Loucy (cell line): ENCODE measurements at regions not wholly inside any gene's neighbourhood (a gene's known extent, or its start where the extent isn't known, plus 50 kb on each side); places are given as distances from the start of the nearest gene placed in this dataset.
"Not testable (repeated sequence)": the region's sequence is repeated elsewhere in the genome, so short reads cannot be mapped to it uniquely, and the experiment has no call there.

Source experiments
- H2AFZ ChIP-seq: fragments of 200-600 bp; sonication (generic); 2 replicates; pipeline ENCODE4 v1.6.0; 2016; ENCODE audit warnings: antibody characterized with exemption, mild to moderate bottlenecking, low read length, moderate library complexity
- H3F3A ChIP-seq: fragments of 200-600 bp; 2 replicates; pipeline ENCODE4 v1.6.0; 2016; ENCODE audit warnings: antibody characterized with exemption, low read depth, mild to moderate bottlenecking
- H3K27me3 ChIP-seq: fragments of 200-600 bp; sonication (generic); 2 replicates; pipeline ENCODE4 v1.6.1; 2014; ENCODE audit warnings: low read length, mild to moderate bottlenecking; ENCODE audit not compliant: insufficient read depth, poor library complexity, severe bottlenecking
- H3K36me3 ChIP-seq: fragments of 200-600 bp; sonication (generic); 2 replicates; pipeline ENCODE4 v1.6.1; 2016; ENCODE audit warnings: low read length; ENCODE audit not compliant: insufficient read depth
- H3K4me1 ChIP-seq: fragments of 200-600 bp; sonication (generic); 2 replicates; pipeline ENCODE4 v1.5.1; 2014; ENCODE audit warnings: low read length, mild to moderate bottlenecking; ENCODE audit not compliant: insufficient read depth, poor library complexity, severe bottlenecking
- H3K4me2 ChIP-seq: fragments of 200-600 bp; sonication (generic); 2 replicates; pipeline ENCODE4 v1.6.0; 2014; ENCODE audit warnings: antibody characterized with exemption, low read length, low read depth, mild to moderate bottlenecking; ENCODE audit not compliant: poor library complexity, severe bottlenecking
- H3K4me3 ChIP-seq: fragments of 200-600 bp; sonication (generic); 2 replicates; pipeline ENCODE4 v1.5.1; 2014; ENCODE audit warnings: low read length, mild to moderate bottlenecking, mixed read lengths; ENCODE audit not compliant: poor library complexity, severe bottlenecking
- H3K79me2 ChIP-seq: fragments of 200-600 bp; sonication (generic); 2 replicates; pipeline ENCODE4 v1.6.1; 2014; ENCODE audit warnings: low read length; ENCODE audit not compliant: insufficient read depth
- H3K9ac ChIP-seq: fragments of 200-600 bp; sonication (generic); 2 replicates; pipeline ENCODE4 v1.6.0; 2014; ENCODE audit warnings: mild to moderate bottlenecking, low read depth, low read length, moderate library complexity; ENCODE audit not compliant: poor library complexity, severe bottlenecking
- H3K9me2 ChIP-seq: fragments of 200-600 bp; sonication (generic); replicated peaks from 2 replicates; pipeline ENCODE4 v1.6.1; 2016; ENCODE audit warnings: low read depth, low read length, mixed read lengths
- H3K9me3 ChIP-seq: fragments of 200-600 bp; sonication (generic); 2 replicates; pipeline ENCODE4 v1.6.1; 2014; ENCODE audit warnings: mild to moderate bottlenecking, antibody characterized with exemption, low read length, low read depth; ENCODE audit not compliant: insufficient read depth
- H4K20me1 ChIP-seq: fragments of 200-600 bp; sonication (generic); 2 replicates; pipeline ENCODE4 v1.6.0; 2014; ENCODE audit warnings: antibody characterized with exemption, low read length, mild to moderate bottlenecking; ENCODE audit not compliant: insufficient read depth, poor library complexity, severe bottlenecking
- EZH2phosphoT487 ChIP-seq: fragments of 200-600 bp; IDR thresholded peaks from 2 replicates; pipeline ENCODE4 v1.6.1; 2018; ENCODE audit warnings: antibody characterized with exemption, mild to moderate bottlenecking, moderate library complexity, borderline replicate concordance
- TF ChIP-seq, protein P1 (sequence below): fragments of 200-600 bp; sonication (generic); conservative IDR thresholded peaks from 2 replicates; pipeline ENCODE4 v1.5.1; 2014; ENCODE audit warnings: mild to moderate bottlenecking, antibody characterized with exemption, low read length

DNA sequence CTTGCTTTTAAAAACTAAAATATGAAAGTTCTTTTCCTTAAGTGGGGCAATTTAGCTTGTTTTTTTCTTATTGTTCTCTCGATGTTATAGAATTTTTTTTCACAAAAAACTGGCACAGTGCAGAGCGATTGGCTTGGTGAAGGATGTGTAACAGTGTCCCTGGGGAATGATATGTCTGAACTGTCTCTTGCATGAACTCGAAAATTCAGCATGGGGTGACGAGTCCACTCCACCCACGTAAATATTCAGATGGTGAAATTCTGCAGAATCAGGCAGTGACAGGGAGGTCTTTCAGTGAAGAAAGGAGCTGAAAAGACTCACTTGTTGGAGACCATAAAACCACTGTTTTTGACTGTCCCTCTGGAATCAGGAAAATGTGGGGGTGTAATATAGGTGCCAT is 505.3 kb downstream of the MMUT start:
- Histone ChIP-seq H3K4me1 (no peaks in the 10 kb centered on the region), H3K9ac (no peak overlapping the region)

DNA sequence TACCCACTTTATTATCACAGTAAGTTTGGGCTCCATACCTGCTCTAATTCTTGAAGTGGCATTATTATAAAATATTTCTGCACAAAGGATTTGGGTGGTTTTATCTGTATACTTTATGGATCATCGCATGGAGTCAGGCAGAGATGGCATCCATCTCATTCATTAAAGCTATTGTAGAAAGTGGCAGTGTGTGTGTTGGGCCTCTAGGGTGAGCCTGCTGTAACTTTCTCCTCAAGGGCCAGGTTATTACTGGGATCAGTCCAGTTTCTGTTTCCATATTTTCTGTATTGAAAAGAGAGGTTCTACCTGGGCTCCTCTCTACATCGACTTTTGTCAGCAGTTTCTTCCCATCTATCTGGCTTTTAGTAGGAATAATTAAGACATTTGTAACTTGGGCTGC is 511.1 kb downstream of the MMUT start:
- no peak for TF ChIP-seq EZH2phosphoT487
- TF ChIP-seq, protein P1, sequence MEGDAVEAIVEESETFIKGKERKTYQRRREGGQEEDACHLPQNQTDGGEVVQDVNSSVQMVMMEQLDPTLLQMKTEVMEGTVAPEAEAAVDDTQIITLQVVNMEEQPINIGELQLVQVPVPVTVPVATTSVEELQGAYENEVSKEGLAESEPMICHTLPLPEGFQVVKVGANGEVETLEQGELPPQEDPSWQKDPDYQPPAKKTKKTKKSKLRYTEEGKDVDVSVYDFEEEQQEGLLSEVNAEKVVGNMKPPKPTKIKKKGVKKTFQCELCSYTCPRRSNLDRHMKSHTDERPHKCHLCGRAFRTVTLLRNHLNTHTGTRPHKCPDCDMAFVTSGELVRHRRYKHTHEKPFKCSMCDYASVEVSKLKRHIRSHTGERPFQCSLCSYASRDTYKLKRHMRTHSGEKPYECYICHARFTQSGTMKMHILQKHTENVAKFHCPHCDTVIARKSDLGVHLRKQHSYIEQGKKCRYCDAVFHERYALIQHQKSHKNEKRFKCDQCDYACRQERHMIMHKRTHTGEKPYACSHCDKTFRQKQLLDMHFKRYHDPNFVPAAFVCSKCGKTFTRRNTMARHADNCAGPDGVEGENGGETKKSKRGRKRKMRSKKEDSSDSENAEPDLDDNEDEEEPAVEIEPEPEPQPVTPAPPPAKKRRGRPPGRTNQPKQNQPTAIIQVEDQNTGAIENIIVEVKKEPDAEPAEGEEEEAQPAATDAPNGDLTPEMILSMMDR, result no peak
- Histone ChIP-seq H3K9ac (no peak overlapping the region), H3K36me3 (no peaks in the 10 kb centered on the region), H3K79me2 (no peaks in the 10 kb centered on the region), H3K4me2 (no peak overlapping the region), H2AFZ (no peak overlapping the region), H3K4me3 (no peak overlapping the region), H3K4me1 (no peaks in the 10 kb centered on the region), H4K20me1 (no peaks in the 10 kb centered on the region), H3K9me3 (no peaks in the 10 kb centered on the region), H3K27me3 (no peaks in the 10 kb centered on the region), H3K9me2 (no peaks in the 10 kb centered on the region), H3F3A (no peaks in the 10 kb centered on the region)

More for the DNA sequence above, 505.3 kb downstream of the MMUT start:
- no peaks in the 10 kb centered on the region for H3K9me3 ChIP-seq
- H3K4me3 ChIP-seq, result no peak overlapping the region
- no peaks in the 10 kb centered on the region for H3K9me2 ChIP-seq
- H3K27me3 ChIP-seq, result no peaks in the 10 kb centered on the region
- TF ChIP-seq, protein P1, result no peak
- no peak for TF ChIP-seq EZH2phosphoT487
- H4K20me1 ChIP-seq, result no peaks in the 10 kb centered on the region
- H3F3A ChIP-seq, result no peaks in the 10 kb centered on the region
- no peak overlapping the region for H3K4me2 ChIP-seq
- H2AFZ ChIP-seq, result no peak overlapping the region
- no peaks in the 10 kb centered on the region for H3K36me3 ChIP-seq
- no peaks in the 10 kb centered on the region for H3K79me2 ChIP-seq

DNA sequence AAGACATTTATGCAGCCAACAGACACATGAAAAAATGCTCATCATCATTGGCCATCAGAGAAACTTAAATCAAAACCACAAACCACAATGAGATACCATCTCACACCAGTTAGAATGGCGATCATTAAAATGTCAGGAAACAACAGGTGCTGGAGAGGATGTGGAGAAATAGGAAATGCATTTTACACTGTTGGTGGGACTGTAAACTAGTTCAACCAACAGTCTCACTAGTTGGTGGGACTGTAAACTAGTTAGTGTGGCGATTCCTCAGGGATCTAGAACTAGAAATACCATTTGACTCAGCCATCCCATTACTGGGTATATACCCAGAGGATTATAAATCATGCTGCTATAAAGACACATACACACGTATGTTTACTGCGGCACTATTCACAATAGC is 518.8 kb downstream of the MMUT start:
- H3K79me2 ChIP-seq, H3K4me2 ChIP-seq, H3K36me3 ChIP-seq, H3K4me1 ChIP-seq, H2AFZ ChIP-seq, H3K9ac ChIP-seq, H3F3A ChIP-seq, H3K27me3 ChIP-seq, H3K4me3 ChIP-seq, H4K20me1 ChIP-seq, H3K9me2 ChIP-seq: not testable (repeated sequence)
- H3K9me3 ChIP-seq, result peaks cover 11% of the 10 kb centered on the region; the same call in 1 of the 2 replicates

DNA sequence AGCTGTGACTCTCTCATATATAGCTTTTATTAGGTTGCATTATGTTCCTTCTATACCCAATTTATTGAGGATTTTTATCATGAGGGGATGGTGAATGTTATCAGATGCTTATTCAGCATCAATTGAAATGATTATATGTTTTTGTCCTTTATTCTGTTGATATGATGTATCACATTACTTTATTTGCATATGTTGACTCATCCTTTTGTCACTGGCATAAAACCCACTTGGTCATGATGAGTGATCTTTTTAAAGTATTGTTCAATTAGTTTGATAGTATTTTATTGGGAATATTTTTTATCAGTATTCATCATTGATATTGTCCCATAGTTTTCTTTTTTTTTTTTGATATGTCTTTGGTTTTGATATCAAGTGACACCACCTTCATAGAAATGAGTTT is 529.9 kb downstream of the MMUT start:
- TF ChIP-seq EZH2phosphoT487, result no peak
- TF ChIP-seq, protein P1, result no peak
- Histone ChIP-seq H3K4me3 (no peak overlapping the region), H3K27me3 (no peaks in the 10 kb centered on the region), H3K9me2 (no peaks in the 10 kb centered on the region), H3K4me1 (no peaks in the 10 kb centered on the region), H2AFZ (no peak overlapping the region), H3F3A (no peaks in the 10 kb centered on the region), H3K79me2 (no peaks in the 10 kb centered on the region), H3K9me3 (no peaks in the 10 kb centered on the region), H3K4me2 (no peak overlapping the region), H4K20me1 (no peaks in the 10 kb centered on the region), H3K36me3 (no peaks in the 10 kb centered on the region), H3K9ac (no peak overlapping the region)
